Panc1 (cell line): ENCODE measurements at regions not wholly inside any gene's neighbourhood (a gene's known extent, or its start where the extent isn't known, plus 50 kb on each side); places are given as distances from the start of the nearest gene placed in this dataset.

Source experiments
- ATAC-seq: fragments of 200-7000 bp; cut with Tn5 transposase; 2 replicates; pipeline ENCODE4 v1.9.1; 2020; ENCODE audit warnings: mild to moderate bottlenecking, moderate library complexity
- BruUV-seq: library from RNA; stranded (reverse); fragments of 400-500 nt; replicated peaks from 2 replicates; lab custom pipeline; 2021; lab: Mats Ljungman, UMichigan
- CTCF ChIA-PET: fragments of 300-600 bp; sonication (Branson Sonifier 250); formaldehyde crosslinking; loops from one replicate; lab custom pipeline; 2022; ENCODE audit warnings: antibody characterized with exemption; lab: Charles Lee
- POLR2A ChIA-PET: fragments of 300-600 bp; sonication (Branson Sonifier 250); formaldehyde crosslinking; loops from one replicate; lab custom pipeline; 2022; ENCODE audit warnings: antibody characterized with exemption; lab: Charles Lee
- DNase-seq: peaks from one replicate; pipeline ENCODE4 v3.0.0-alpha.2; 2010; ENCODE audit warnings: low read depth, low spot score
- H3K27ac ChIP-seq: 2 replicates; pipeline ENCODE4 v1.5.1; 2011; ENCODE audit warnings: mild to moderate bottlenecking, low read length, inconsistent platforms
- H3K27me3 ChIP-seq: fragments of 200-500 bp; sonication (Bioruptor generic); 2 replicates; pipeline ENCODE4 v1.6.0; 2014; ENCODE audit warnings: low read length, inconsistent platforms; ENCODE audit not compliant: control insufficient read depth, insufficient read depth
- H3K36me3 ChIP-seq: fragments of 200-500 bp; sonication (Bioruptor generic); 2 replicates; pipeline ENCODE4 v1.5.1; 2014; ENCODE audit warnings: inconsistent platforms, mild to moderate bottlenecking, low read length, moderate library complexity; ENCODE audit not compliant: control insufficient read depth, insufficient read depth
- H3K4me1 ChIP-seq: 2 replicates; pipeline ENCODE4 v1.5.1; 2011; ENCODE audit warnings: inconsistent platforms, mild to moderate bottlenecking, low read length, moderate library complexity; ENCODE audit not compliant: control insufficient read depth, insufficient read depth
- H3K4me3 ChIP-seq, 2 experiments: 2 replicates each; pipeline ENCODE4 v1.5.1; 2011 to 2012; ENCODE audit warnings: low read depth in 2 of 2, low read length in 2 of 2, mild to moderate bottlenecking in 2 of 2, inconsistent platforms in 1 of 2, moderate library complexity in 1 of 2
- H3K9me3 ChIP-seq: fragments of 200-500 bp; sonication (Bioruptor generic); 2 replicates; pipeline ENCODE4 v1.5.1; 2014; ENCODE audit warnings: low read depth, mild to moderate bottlenecking, inconsistent platforms, low read length, moderate library complexity; ENCODE audit not compliant: control insufficient read depth, insufficient read depth
- CTCF ChIP-seq: fragments of 450-650 bp; IDR thresholded peaks from 2 replicates; pipeline ENCODE4 v1.5.1; 2017; ENCODE audit warnings: mild to moderate bottlenecking
- POLR2AphosphoS5 ChIP-seq: IDR thresholded peaks from 2 replicates; pipeline ENCODE4 v1.6.1; 2012; ENCODE audit warnings: mild to moderate bottlenecking, low read depth, low read length, moderate library complexity
- SIN3A ChIP-seq: IDR thresholded peaks from 2 replicates; pipeline ENCODE4 v1.6.1; 2012; ENCODE audit warnings: low read depth, mild to moderate bottlenecking, low read length, moderate library complexity, borderline replicate concordance; ENCODE audit not compliant: insufficient read depth
- TCF7L2 ChIP-seq: IDR thresholded peaks from 2 replicates; pipeline ENCODE4 v1.6.1; 2011; ENCODE audit warnings: mild to moderate bottlenecking, low read depth, low read length, inconsistent platforms
- in situ Hi-C: cut with HindIII; loops from 2 replicates; pipeline ENCODE4 v1.10.0; 2016; ENCODE audit warnings: low sequenced_read_pairs, low pct_unique_long_range_greater_than_20kb
- intact Hi-C: fragments of 100-400 bp; cut with micrococcal nuclease; formaldehyde crosslinking; loops from one replicate; pipeline ENCODE4 v1.10.0; 2022; ENCODE audit not compliant: unreplicated experiment
- TF ChIP-seq, protein P1 (sequence below), 2 experiments: IDR thresholded peaks; 2 replicates each; pipeline ENCODE4 v1.6.1; 2011 to 2012; ENCODE audit warnings: low read depth in 2 of 2, control low read depth in 1 of 2, low read length in 1 of 2, mild to moderate bottlenecking in 1 of 2, moderate library complexity in 1 of 2; ENCODE audit not compliant: insufficient read depth in 1 of 2

GRCh38 chr16:51705142-51705541 is 554.1 kb upstream of the SALL1 start:
- Histone ChIP-seq H3K27me3 (no peaks in the 10 kb centered on the region), H3K27ac (no peak overlapping the region), H3K9me3 (no peaks in the 10 kb centered on the region), H3K36me3 (no peaks in the 10 kb centered on the region), H3K4me3 (no peak overlapping the region), H3K4me1 (no peaks in the 10 kb centered on the region)
- DNase-seq (no peak), ATAC-seq (no peak)
- in situ Hi-C loops: no loop called here
- BruUV-seq: no TSS peak
- ChIA-PET POLR2A (no interaction called here), CTCF (no interaction called here)
- TF ChIP-seq, protein P1, sequence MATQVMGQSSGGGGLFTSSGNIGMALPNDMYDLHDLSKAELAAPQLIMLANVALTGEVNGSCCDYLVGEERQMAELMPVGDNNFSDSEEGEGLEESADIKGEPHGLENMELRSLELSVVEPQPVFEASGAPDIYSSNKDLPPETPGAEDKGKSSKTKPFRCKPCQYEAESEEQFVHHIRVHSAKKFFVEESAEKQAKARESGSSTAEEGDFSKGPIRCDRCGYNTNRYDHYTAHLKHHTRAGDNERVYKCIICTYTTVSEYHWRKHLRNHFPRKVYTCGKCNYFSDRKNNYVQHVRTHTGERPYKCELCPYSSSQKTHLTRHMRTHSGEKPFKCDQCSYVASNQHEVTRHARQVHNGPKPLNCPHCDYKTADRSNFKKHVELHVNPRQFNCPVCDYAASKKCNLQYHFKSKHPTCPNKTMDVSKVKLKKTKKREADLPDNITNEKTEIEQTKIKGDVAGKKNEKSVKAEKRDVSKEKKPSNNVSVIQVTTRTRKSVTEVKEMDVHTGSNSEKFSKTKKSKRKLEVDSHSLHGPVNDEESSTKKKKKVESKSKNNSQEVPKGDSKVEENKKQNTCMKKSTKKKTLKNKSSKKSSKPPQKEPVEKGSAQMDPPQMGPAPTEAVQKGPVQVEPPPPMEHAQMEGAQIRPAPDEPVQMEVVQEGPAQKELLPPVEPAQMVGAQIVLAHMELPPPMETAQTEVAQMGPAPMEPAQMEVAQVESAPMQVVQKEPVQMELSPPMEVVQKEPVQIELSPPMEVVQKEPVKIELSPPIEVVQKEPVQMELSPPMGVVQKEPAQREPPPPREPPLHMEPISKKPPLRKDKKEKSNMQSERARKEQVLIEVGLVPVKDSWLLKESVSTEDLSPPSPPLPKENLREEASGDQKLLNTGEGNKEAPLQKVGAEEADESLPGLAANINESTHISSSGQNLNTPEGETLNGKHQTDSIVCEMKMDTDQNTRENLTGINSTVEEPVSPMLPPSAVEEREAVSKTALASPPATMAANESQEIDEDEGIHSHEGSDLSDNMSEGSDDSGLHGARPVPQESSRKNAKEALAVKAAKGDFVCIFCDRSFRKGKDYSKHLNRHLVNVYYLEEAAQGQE (IDR thresholded peaks at IDR 0.05; ENCODE audit: insufficient read depth in 1 of 2, low read depth in 2 of 2, low read length in 1 of 2): no peak
- TF ChIP-seq POLR2AphosphoS5: no peak
- no peak for TF ChIP-seq TCF7L2
- no peak for TF ChIP-seq SIN3A
- no peak for TF ChIP-seq CTCF
- intact Hi-C loops: no loop called here

DNA sequence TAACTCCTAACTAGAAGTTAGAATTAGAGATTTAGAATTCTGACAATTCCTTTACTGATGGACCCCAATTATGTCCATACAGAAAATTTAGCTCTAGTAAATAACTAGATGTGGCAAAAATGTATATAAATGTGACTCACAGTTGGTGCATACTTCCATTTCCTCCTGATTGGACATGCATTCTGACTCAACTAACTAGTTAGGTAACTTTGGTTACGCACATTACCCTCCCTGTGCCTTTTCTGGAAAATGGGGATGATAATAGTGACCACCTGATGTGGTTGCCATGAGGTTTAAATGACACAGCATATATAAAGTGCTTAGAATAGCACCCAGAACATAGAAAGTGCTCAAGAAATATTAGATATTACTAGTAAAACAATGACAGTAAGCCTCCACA is 550.0 kb upstream of the SALL1 start:
- POLR2A ChIA-PET: no interaction called here

More for the DNA sequence above, 550.0 kb upstream of the SALL1 start:
- H3K27me3 ChIP-seq: no peaks in the 10 kb centered on the region
- ATAC-seq: no peak
- H3K9me3 ChIP-seq: no peaks in the 10 kb centered on the region
- in situ Hi-C loops: no loop called here
- no peaks in the 10 kb centered on the region for H3K4me1 ChIP-seq
- H3K27ac ChIP-seq: no peak overlapping the region
- no peaks in the 10 kb centered on the region for H3K36me3 ChIP-seq
- TF ChIP-seq SIN3A (no peak), TCF7L2 (no peak), CTCF (no peak), POLR2AphosphoS5 (no peak)
- TF ChIP-seq, protein P1 (IDR thresholded peaks at IDR 0.05; ENCODE audit: insufficient read depth in 1 of 2, low read depth in 2 of 2, low read length in 1 of 2): no peak
- CTCF ChIA-PET: no interaction called here
- H3K4me3 ChIP-seq: no peak overlapping the region
- intact Hi-C loops: no loop called here
- DNase-seq: no peak
- no TSS peak for BruUV-seq
